GF-D8 (cell line): ENCODE measurements at regions not wholly inside any gene's neighbourhood (a gene's known extent, or its start where the extent isn't known, plus 50 kb on each side); places are given as distances from the start of the nearest gene placed in this dataset.

ENCODE experiments used
- DNase-seq: peaks from one replicate; lab custom pipeline; 2025; lab: John Stamatoyannopoulos, UW

DNA sequence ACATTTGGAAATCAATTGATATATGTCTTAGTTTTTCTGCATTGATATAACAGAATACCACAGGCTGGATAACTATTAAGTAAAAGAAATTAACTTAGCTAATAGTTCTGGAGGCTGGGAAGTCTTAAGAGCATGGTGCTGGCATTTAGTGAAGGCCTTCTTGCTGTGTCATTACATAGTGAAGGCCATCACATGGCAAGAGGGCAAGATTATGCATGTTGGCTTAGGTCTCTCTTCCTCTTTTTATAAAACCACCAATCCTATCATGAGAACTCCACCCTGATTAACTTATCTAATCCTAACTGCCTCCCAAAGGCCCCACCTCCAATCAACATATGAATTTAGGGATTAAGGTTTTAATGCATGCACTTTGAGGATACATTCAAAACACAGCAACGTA lies 225.5 kb upstream of the VRK2 start:
- no peak for DNase-seq

- DNase-seq = no peak
Observed at GRCh38 chr2:57828221-57828620, 218.4 kb upstream of the VRK2 start.

DNA sequence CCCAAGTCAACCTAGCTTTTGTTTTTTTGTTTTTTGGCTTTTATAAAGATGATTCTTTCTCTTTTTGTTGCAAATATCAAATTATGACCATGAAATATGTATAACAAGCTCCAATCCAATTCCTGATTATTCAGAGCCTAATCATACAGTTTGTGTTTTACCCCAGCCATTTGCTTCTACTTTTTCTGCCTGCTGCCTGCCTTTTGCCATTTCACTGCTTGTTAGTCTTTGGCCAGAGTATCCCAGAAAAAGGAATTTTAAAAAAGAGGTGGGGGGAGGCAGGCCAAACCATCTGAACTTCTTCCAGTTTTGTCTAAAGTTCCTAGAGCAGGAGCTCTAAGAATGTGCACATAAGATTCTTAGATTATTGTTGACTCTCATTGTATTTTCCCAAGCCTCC lies 211.9 kb upstream of the VRK2 start:
- DNase-seq = no peak

GRCh38 chr2:57842531-57842930 lies 204.1 kb upstream of the VRK2 start:
- no peak for DNase-seq

GRCh38 chr2:57843158-57843557 lies 203.4 kb upstream of the VRK2 start:
- DNase-seq = no peak

DNA sequence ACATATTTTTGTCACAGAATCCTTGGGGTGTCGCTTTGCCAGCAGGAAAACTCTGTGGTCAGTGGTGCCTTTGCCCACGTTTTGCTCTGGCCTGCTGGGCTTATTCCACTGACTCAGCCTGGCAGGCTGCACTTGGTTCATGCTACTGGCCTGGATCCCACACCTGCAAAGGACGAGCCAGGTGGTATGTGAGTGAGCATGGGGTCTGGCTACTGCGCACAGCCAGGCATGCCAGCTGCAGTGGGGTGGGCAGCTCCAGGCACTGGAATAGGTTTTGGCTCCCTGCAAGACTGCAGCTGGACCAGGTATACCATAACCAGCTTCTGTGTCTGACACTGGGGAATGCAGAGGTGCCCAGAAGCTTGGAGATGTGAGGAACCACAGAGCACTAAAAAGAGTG lies 197.9 kb upstream of the VRK2 start:
- no peak for DNase-seq

DNA sequence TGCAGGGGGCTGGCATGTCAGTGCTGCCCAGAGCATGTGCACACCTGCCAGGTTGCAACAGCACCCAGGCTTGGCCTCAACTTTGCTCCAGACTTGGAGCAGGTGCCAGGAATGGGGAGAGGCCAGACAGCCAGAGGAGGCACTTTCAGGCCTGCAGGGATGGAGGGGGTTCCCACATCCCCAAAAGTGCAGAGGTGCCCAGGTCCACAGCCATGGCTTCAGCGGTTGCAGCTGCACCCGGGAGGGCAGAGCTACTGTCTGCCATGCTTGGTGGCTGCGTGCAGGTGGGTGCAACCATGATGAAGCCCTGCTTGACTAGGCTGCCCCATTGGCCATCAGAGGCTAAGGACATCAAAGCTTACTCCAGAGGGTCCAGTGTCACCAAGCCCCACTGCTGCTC lies 196.8 kb upstream of the VRK2 start:
- DNase-seq = no peak

GRCh38 chr2:57850415-57851130 lies 196.0 kb upstream of the VRK2 start:
- no peak for DNase-seq

GRCh38 chr2:57855212-57855611 lies 191.4 kb upstream of the VRK2 start:
- DNase-seq = no peak

DNA sequence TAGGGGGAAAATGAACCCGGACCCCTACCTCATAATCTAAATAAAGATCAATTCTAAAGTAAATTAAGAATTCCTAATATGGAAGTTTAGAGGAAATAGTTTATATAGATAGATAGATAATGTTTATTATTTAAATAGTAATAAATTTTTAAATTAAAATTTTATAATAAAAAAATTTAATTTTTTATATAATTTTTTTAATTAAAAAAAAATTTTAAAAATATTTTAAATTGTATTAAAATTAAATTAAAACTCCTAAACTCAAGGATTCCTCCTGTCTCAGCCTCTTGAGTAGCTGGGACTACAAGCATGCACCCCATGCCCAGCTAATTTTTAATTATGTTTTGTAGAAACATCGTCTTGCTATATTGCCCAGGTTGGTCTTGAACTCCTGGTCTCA lies 186.9 kb upstream of the VRK2 start:
- no peak for DNase-seq

DNA sequence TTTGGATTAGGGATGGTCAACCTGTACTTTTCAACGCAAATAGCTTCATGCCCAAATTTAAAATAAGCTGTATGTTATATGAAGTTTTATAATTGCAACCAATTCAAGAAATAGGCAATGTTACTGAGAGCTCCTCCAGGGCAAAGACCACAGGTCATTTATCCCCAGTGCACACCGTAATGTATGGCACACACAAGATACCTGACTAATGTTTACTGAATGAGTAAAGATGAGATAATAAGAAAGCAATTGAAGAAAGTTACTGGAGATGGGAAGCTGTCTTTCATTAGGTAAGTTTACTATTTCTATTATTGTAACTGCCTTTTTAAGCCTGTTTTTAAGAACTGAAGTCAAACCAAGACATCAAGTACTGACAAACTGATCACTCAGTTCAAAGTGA lies 184.5 kb upstream of the VRK2 start:
- DNase-seq = no peak

DNA sequence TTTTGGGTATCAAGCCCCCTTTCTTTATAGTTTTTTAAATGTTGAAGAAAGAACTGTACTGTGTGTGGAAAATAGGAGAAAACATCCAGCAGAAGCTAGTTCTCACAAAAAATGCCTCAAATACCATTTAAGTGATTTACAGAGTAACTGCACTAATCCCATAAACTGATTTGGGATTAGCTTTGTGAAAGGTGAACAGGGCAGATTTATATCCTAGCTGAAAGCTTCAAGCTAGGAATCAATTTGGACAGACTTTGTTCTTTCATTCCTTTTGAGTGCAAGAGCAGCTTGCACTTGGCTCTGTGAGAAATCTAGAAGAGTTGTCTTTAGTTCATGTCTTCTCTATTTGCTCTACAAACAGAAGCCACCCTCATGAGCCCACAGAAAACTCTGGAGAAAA lies 183.9 kb upstream of the VRK2 start:
- no peak for DNase-seq

DNA sequence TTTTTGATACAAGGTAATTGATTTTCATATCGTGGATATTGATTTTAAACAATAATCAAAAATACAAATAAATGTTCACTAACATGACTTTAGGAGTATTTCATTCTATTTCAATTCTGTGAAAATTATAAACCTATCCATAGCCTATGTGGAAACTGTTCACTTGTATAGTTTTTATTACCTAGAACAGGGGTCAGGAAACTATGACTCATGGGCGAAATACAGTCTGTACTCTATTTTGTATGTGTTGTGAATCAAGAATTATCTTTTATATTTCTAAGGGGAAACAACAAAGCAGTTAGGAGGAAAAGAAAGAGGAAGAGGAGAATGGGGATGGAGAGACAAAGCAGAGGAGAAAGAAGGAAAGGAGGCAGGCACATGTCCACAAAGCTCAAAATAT lies 181.7 kb upstream of the VRK2 start:
- DNase-seq = no peak

GRCh38 chr2:57867730-57868129 lies 178.9 kb upstream of the VRK2 start:
- no peak for DNase-seq

DNA sequence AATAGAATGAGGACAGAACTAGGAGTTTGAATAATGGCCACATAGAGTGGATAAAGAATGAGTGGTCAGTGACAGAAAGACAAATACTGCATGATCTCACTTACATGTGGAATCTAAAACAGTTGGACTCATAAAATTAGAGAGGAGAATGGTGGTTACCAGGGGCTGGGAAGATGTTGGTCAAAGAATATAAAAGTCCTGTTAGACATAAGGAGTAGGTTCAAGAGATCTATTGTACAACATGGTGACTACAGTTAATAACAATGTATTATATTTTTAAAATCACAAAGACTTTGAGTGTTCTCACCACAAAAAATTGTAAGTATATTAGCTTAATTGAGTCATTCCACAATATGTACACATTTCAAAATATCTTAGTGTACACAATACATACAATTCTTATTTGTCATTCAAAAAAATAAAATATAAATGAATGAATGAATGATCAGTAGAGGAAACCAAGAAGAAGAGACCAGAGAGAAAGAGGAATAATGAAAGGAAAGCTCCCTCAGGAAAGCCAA lies 177.9 kb upstream of the VRK2 start:
- no peak for DNase-seq

- DNase-seq = no peak
Observed at GRCh38 chr2:57869758-57870344, 176.8 kb upstream of the VRK2 start.

DNA sequence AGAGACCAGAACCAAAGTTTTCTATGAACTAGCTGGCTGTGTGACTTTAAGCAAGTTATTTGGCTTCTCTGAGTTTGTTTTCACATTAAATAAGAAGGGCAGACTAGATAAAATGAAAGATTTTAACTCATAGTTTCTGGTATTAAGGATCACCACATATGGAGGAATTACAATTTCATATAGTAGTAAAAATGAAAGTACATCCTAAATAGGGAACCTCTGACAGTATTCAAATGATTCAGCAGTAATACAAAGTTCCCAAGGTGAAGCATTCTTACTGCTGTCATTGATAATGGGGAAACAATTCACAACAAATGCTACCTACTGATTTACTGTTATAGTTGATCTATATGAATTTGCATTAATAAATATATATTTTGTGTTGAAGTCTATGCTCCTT lies 170.3 kb upstream of the VRK2 start:
- no peak for DNase-seq

GRCh38 chr2:57877811-57878170 lies 168.8 kb upstream of the VRK2 start:
- no peak for DNase-seq

GRCh38 chr2:57878171-57878865 lies 168.3 kb upstream of the VRK2 start:
- no peak for DNase-seq

- no peak for DNase-seq
Observed at GRCh38 chr2:57878866-57879210, 167.8 kb upstream of the VRK2 start.

- no peak for DNase-seq
Observed at GRCh38 chr2:57880446-57880845, 166.2 kb upstream of the VRK2 start.

DNA sequence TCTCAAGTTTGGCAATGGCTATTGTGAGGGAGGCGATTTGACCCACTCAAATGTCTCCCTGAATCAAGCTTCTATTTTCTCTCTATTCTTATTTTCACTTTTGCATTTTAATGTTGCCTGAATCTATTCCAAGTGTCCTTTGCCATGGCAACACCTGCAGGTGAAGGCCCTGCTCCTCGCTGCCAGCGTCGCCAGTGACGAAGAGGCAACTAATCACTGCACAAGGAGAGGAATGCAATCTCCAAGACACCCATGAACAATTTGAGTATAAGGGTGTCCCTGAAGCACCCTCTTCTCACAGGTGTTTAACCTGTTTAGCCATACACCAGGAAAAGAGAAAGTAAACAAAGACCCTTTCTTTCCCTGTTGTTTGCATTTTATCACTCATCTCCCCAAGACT lies 165.6 kb upstream of the VRK2 start:
- no peak for DNase-seq
